Memory B cell (primary cell): ENCODE measurements at regions not wholly inside any gene's neighbourhood (a gene's known extent, or its start where the extent isn't known, plus 50 kb on each side); places are given as distances from the start of the nearest gene placed in this dataset.

ENCODE experiments used
- ATAC-seq: fragments of 150-1000 bp; cut with Tn5 transposase; 2 replicates; pipeline ENCODE4 v1.10.0; 2021; ENCODE audit warnings: low read depth, mild to moderate bottlenecking, moderate library complexity
- DNase-seq, 2 donors: peaks; one replicate each; pipeline ENCODE4 v3.0.0; 2022; ENCODE audit warnings: low spot score in 2 of 2
- H3K27ac Mint-ChIP-seq: one replicate; pipeline ENCODE4 v1.8.0; 2022; ENCODE audit warnings: mild to moderate bottlenecking, moderate library complexity, mixed read lengths
- H3K27me3 Mint-ChIP-seq: one replicate; pipeline ENCODE4 v1.8.0; 2022; ENCODE audit warnings: mixed read lengths
- H3K36me3 Mint-ChIP-seq: one replicate; pipeline ENCODE4 v1.8.0; 2022; ENCODE audit warnings: mild to moderate bottlenecking, mixed read lengths
- H3K4me1 Mint-ChIP-seq: one replicate; pipeline ENCODE4 v1.8.0; 2022; ENCODE audit warnings: mixed read lengths
- H3K4me3 Mint-ChIP-seq: one replicate; pipeline ENCODE4 v1.8.0; 2022; ENCODE audit warnings: mild to moderate bottlenecking, moderate library complexity, mixed read lengths
- H3K9me3 Mint-ChIP-seq: one replicate; pipeline ENCODE4 v1.8.0; 2022; ENCODE audit warnings: mixed read lengths

DNA sequence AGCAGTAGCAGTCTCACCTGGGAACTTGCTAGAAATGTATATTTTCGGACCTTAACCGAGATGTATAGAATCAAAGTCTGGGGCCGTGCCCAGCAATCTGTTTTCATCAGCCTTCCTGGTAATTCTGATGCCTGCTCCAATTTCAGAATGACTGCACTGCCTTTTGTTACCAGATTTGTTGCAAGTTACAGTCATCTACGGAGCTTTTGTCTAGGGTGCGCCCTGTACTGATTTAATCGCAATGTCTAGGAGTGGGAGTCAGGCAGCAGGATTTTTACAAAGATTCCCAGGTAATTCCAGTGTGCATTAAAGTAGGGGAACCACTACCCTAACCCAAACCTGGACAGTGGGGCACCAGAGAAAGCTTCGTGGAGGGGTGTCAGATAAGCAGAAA is 178.0 kb downstream of the HAUS1 start:
- ATAC-seq = no peak
- peaks cover 2% of the 10 kb centered on the region for H3K36me3 Mint-ChIP-seq
- no peak overlapping the region for H3K27ac Mint-ChIP-seq
- no peaks in the 10 kb centered on the region for H3K9me3 Mint-ChIP-seq
- H3K4me3 Mint-ChIP-seq = no peak overlapping the region
- peaks cover 2% of the 10 kb centered on the region for H3K4me1 Mint-ChIP-seq
- no peaks in the 10 kb centered on the region for H3K27me3 Mint-ChIP-seq
- DNase-seq = no peak

DNA sequence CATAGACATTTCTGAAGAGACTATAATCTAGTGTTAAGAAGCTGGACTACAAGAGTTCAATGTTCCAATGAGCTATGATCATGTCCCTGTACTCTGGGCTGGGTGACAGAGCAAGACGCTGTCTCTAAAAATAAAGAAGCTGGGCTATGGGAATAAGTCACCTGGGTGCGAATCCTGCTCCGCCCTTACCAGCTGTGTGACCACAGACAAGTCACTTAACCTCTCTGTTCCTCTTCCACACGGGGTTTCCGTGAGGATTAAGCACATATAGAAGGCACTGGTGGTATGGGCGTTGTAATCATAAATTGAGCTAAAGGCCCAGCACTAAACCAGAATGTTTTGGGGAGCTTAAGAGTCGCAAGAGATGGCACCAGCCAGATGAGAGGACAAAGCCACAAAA is 178.5 kb downstream of the HAUS1 start:
- no peak for DNase-seq
- Mint-ChIP-seq H3K4me3 (no peak overlapping the region), H3K27ac (no peak overlapping the region), H3K36me3 (peaks cover 2% of the 10 kb centered on the region), H3K9me3 (no peaks in the 10 kb centered on the region), H3K27me3 (no peaks in the 10 kb centered on the region), H3K4me1 (peaks cover 2% of the 10 kb centered on the region)
- no peak for ATAC-seq

DNA sequence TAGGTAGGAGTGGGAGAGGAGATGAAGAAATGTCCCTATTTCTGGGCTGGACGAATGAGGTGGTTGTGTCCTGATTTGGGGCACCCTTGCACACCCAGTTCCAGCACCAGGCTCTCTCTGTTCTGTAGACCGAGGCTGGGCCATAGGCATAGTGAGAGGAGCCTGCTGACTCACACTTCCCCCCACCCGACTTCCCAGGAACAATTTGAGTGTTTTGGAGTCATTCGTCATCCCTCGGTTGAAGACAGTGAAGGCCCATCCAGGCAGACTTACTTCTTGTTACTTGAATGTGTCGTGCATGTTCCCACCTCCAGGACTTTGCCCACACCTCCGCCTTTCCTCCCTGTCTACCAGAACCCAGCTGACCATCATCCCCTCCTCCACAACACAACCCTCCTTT is 179.1 kb downstream of the HAUS1 start:
- no peak for DNase-seq
- H3K27me3 Mint-ChIP-seq = no peaks in the 10 kb centered on the region
- no peaks in the 10 kb centered on the region for H3K9me3 Mint-ChIP-seq
- no peak overlapping the region for H3K4me3 Mint-ChIP-seq
- H3K27ac Mint-ChIP-seq = no peak overlapping the region
- no peak for ATAC-seq
- H3K4me1 Mint-ChIP-seq = peaks cover 2% of the 10 kb centered on the region
- H3K36me3 Mint-ChIP-seq = peaks cover 2% of the 10 kb centered on the region

DNA sequence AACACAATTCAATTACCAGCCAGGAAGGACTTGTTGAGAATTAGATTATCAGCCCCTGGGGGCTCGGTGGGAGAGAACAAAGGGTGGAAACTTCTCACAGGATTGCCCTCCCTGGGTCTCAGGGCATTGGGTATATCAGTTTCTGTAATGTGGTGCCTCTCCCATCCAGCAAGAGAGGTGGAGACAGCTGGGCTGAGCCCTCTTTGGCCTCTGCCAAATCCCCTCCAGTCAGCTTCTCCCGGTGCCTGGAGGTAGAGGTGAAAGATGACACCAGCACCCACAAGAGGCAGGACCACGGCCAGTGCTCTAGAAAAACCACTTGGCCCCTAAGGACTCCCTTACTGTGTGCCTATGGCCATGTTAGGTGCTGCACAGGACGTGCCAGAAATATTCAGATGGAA is 179.7 kb downstream of the HAUS1 start:
- Mint-ChIP-seq H3K27me3 (no peaks in the 10 kb centered on the region), H3K27ac (no peak overlapping the region), H3K4me3 (no peak overlapping the region), H3K36me3 (peaks cover 2% of the 10 kb centered on the region), H3K9me3 (no peaks in the 10 kb centered on the region), H3K4me1 (peaks cover 2% of the 10 kb centered on the region)
- no peak for ATAC-seq
- no peak for DNase-seq

DNA sequence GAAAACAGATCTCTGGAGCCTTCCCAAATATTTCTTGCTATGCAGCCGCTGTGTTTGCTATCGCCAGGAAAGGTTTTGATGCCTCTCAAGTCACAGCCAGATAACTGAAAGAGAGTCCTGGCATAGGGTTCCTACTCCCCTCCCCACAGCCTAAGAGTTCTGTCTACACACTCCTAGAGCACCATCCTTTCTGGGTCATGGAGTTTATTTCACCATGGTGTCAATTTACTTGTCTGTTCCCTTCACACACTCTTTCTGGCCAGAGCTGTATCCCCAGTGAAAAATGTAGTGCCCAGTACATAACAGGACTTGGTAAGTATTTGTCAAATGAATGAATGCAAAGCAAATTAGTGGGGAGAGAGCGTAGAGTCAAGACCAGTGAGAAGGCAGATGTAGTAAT is 185.3 kb downstream of the HAUS1 start:
- Mint-ChIP-seq H3K36me3 (peaks cover under 1% of the 10 kb centered on the region), H3K4me3 (no peak overlapping the region), H3K4me1 (peaks cover 8% of the 10 kb centered on the region), H3K27ac (no peak overlapping the region), H3K9me3 (no peaks in the 10 kb centered on the region), H3K27me3 (no peaks in the 10 kb centered on the region)
- ATAC-seq (no peak), DNase-seq (no peak)

DNA sequence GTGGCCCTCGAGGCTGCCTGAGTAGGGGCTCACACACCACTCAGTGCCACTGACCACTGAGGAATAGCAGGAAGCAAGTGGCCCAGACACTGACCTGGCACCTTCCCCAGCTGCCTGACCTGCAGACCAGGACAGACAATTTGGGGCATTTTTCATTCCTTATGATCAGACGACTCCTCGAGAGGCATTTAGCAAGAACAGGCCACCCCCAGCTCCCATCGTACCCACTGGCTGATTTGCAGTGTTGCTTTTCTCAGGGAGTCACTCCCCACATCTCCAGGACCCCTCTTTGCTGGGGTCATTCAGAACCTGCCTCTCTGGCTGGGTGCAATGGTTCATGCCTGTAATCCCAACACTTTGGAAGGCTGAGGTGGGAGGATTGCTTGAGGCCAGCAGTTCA is 185.7 kb downstream of the HAUS1 start:
- H3K27ac Mint-ChIP-seq = no peak overlapping the region
- H3K27me3 Mint-ChIP-seq = no peaks in the 10 kb centered on the region
- no peak overlapping the region for H3K4me3 Mint-ChIP-seq
- no peaks in the 10 kb centered on the region for H3K9me3 Mint-ChIP-seq
- H3K36me3 Mint-ChIP-seq = no peaks in the 10 kb centered on the region
- H3K4me1 Mint-ChIP-seq = peaks cover 8% of the 10 kb centered on the region
- ATAC-seq = no peak
- no peak for DNase-seq

DNA sequence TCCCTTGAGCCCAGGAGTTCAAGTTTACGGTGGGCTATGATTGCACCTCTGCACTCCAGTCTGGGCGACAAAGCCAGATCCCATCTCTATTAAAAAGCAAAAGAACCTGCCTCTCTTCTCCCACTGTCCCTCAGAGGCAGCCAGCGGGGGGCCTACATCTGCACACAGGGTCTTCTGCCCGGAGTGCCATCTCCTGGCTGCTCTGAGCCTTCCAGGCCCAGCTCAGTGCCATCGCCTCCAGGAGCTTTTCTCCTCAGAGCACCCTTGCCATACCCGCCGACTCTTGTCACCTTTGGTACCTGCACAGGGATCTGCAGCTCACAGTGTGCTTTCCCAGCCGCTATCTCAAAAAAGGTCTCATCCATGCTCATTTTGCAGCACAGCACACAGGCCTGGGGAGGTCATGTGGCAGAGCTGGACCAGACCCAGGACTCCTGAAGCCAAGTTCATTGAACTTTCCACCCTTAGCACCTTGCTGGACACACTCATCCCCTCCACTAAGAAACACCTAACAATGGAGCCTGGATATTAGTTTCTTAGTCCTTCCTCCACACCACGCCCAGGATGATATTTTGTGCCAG is 186.3 kb downstream of the HAUS1 start:
- Mint-ChIP-seq H3K4me1 (peaks cover 8% of the 10 kb centered on the region), H3K4me3 (no peak overlapping the region), H3K36me3 (no peaks in the 10 kb centered on the region), H3K27ac (no peak overlapping the region), H3K27me3 (no peaks in the 10 kb centered on the region), H3K9me3 (no peaks in the 10 kb centered on the region)
- ATAC-seq (no peak), DNase-seq (no peak)

DNA sequence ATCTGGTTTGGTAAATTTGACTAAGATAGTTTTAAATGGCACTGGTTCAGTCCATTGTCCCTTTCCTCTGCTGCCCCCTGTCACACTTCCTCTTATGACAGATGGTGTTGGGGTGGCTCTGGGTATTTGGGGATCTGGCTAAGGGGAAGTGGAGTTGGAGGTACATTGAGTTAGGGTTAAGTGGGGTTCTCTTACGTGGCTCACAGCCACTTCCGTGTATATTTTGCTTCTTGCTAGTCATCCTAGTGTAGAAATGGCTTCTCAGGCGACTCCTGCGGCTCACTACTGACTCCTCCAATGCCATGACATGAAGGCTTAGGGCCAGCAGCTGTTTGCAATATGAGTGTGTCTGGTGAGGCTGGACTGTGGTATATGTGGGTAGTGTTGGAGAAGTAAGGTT is 187.0 kb downstream of the HAUS1 start:
- H3K27me3 Mint-ChIP-seq = no peaks in the 10 kb centered on the region
- ATAC-seq = peak; percentile 87

DNA sequence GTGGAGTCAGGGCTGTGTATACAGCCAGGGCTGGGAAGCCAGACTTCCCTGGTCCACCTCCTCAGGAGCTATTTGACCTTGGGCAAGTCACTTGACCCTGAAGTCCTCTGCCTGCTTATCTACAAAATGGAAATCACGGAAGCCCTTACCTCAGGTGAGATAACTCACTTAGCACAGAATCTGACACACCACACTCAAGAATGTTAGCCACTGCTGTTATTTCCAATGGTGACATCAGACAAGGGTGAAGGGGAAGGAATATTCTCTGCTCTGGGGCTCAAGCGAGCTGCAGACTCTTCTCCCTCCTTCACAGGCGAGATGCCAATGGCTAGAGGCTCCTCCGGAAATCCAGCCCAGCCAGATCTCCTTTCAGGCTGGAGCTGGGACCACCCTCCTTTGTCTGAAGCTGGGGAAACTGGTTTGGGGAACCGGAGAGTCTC is 189.6 kb downstream of the HAUS1 start:
- Mint-ChIP-seq H3K27me3 (no peaks in the 10 kb centered on the region), H3K4me3 (no peak overlapping the region), H3K4me1 (peaks cover 8% of the 10 kb centered on the region), H3K36me3 (no peaks in the 10 kb centered on the region), H3K9me3 (no peaks in the 10 kb centered on the region), H3K27ac (no peak overlapping the region)
- DNase-seq (no peak), ATAC-seq (no peak)

More for the DNA sequence above, 187.0 kb downstream of the HAUS1 start:
- Mint-ChIP-seq H3K36me3 (no peaks in the 10 kb centered on the region), H3K4me3 (no peak overlapping the region), H3K4me1 (peaks cover 8% of the 10 kb centered on the region), H3K27ac (no peak overlapping the region), H3K9me3 (no peaks in the 10 kb centered on the region)
- DNase-seq = no peak

DNA sequence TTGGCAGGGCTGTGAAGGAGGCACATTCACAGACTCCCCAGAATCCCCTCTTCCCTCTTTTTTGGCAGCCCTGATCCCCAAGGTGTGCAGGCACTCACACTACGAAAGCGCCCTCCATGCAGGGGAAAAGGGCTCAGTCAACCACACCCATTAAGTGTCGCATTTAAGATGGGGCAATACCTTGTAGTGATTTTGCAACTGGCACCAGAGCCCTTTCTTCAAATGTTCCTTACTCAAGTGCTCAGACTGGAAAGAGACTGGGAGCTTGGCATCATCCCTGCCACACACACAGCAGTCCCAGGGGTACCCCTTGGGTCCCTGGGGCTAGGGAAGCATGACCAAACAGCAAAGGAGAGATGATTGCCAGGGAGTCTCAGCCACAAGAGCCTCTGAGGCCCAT is 190.1 kb downstream of the HAUS1 start:
- Mint-ChIP-seq H3K4me1 (peaks cover 8% of the 10 kb centered on the region), H3K27me3 (no peaks in the 10 kb centered on the region), H3K36me3 (no peaks in the 10 kb centered on the region), H3K4me3 (no peak overlapping the region), H3K27ac (no peak overlapping the region), H3K9me3 (no peaks in the 10 kb centered on the region)
- ATAC-seq (no peak), DNase-seq (no peak)

DNA sequence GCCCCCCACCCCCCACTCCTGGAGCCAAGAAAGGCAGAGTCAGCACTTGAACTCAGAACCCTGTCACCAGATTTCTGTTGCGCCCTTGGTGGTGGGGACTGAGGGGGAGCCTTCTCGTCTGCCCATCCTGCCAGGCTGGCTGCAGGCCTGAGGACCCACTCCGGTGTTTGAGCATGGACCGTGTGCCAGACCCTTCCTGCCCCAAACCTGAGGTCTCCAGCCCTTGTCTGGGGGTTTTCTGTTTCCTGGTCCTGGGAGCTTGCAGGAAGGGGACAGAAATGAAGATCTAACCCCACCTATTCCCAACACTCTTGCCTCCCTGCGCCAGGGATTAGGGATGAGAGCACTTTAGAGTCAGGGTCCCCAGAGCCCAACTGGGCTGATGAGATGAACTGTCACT is 190.6 kb downstream of the HAUS1 start:
- Mint-ChIP-seq H3K27me3 (no peaks in the 10 kb centered on the region), H3K27ac (no peak overlapping the region), H3K9me3 (no peaks in the 10 kb centered on the region), H3K36me3 (no peaks in the 10 kb centered on the region), H3K4me3 (no peak overlapping the region), H3K4me1 (peaks cover 8% of the 10 kb centered on the region)
- ATAC-seq (no peak), DNase-seq (no peak)

DNA sequence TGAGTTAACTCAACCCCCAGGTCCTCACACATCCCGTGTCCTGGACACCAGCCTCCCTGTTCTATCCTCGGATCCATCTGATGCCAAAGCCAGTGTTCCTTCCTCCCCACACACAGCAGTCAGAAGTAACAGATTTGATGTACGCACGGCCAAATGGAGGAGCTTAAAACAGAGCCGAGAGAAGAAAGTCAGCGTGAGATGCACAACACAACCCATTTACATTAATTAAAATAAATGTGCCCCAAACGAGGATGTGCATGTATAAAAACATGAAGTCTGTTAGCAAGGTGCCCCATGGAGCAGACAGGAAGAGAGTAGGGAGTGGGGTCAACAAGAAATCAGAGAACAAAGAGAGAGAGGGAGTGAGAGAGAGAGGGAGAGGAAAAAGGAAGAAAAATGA is 191.2 kb downstream of the HAUS1 start:
- H3K36me3 Mint-ChIP-seq = no peaks in the 10 kb centered on the region
- ATAC-seq = no peak
- no peaks in the 10 kb centered on the region for H3K27me3 Mint-ChIP-seq
- H3K27ac Mint-ChIP-seq = no peak overlapping the region
- DNase-seq = no peak
- H3K4me1 Mint-ChIP-seq = peaks cover 8% of the 10 kb centered on the region
- no peaks in the 10 kb centered on the region for H3K9me3 Mint-ChIP-seq
- H3K4me3 Mint-ChIP-seq = no peak overlapping the region

DNA sequence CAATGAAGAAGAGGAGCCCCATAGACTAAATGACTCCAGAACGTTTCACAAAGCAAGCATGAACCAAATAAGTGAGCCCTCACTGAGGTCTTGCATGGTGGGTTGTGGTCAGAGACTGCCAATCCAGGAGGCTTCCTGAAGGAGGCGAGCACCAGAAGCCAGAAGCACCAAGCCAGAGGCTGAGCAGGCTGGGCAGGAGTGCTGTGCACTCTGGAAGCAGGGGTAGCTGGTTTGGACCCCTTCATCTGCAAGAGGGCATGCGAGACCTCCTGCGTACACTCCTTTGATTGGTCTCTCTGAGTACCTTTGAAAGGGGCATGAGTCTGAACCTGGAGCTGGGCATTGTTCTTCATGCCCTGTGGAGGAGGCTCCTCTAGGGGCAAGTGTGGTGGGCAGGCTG is 192.5 kb downstream of the HAUS1 start:
- no peak for DNase-seq
- no peak for ATAC-seq
- Mint-ChIP-seq H3K4me3 (no peak overlapping the region), H3K27ac (no peak overlapping the region), H3K4me1 (no peaks in the 10 kb centered on the region), H3K27me3 (peaks cover 1% of the 10 kb centered on the region), H3K9me3 (no peaks in the 10 kb centered on the region), H3K36me3 (no peaks in the 10 kb centered on the region)

DNA sequence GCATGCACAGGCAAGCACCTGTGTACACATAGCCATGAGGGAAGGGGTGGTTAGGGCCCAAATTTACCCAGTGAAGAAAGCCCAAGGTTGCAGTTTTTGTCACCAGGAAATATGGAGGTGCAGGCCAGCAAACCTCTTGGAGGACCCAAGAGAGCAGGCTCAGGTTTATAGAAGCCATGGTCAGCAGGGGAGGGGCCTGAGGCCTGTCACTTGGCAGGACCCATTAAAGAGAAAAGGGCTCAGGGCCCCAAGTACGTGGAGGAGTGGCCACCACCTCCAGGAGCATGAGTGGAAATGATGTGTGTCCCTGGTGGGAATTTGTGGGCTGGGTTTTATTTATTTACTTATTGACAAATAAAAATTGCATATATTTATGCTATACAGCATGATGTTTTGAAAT is 192.9 kb downstream of the HAUS1 start:
- no peaks in the 10 kb centered on the region for H3K4me1 Mint-ChIP-seq
- H3K4me3 Mint-ChIP-seq = no peak overlapping the region
- H3K27ac Mint-ChIP-seq = no peak overlapping the region
- ATAC-seq (no peak), DNase-seq (no peak)
- H3K27me3 Mint-ChIP-seq = peaks cover 1% of the 10 kb centered on the region
- H3K36me3 Mint-ChIP-seq = no peaks in the 10 kb centered on the region
- H3K9me3 Mint-ChIP-seq = no peaks in the 10 kb centered on the region

DNA sequence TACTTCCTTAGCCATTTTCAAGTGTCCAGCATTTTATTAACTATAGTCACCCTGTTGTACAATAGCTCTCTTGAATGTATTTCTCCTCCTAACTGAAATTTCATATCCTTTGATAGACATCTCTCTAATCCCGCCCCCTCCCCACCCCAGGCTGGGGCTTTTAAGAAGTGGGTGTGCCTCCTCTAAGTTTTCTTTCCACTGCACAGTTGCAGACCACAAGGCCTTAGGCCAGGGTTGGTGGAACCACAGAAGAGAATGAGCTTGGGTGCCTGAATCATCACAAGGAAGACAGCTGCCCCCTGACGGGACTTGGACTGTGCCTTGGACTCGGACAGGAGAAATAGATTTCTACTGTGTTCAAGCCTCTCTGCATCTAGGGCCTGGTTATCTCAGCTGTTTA is 193.4 kb downstream of the HAUS1 start:
- no peak overlapping the region for H3K27ac Mint-ChIP-seq
- H3K27me3 Mint-ChIP-seq = peaks cover 5% of the 10 kb centered on the region
- ATAC-seq (no peak), DNase-seq (no peak)
- H3K36me3 Mint-ChIP-seq = no peaks in the 10 kb centered on the region
- H3K9me3 Mint-ChIP-seq = no peaks in the 10 kb centered on the region
- no peaks in the 10 kb centered on the region for H3K4me1 Mint-ChIP-seq
- H3K4me3 Mint-ChIP-seq = no peak overlapping the region
